HG02885 (cell line): ENCODE measurements at regions not wholly inside any gene's neighbourhood (a gene's known extent, or its start where the extent isn't known, plus 50 kb on each side); places are given as distances from the start of the nearest gene placed in this dataset.
A peak's percentile ranks its signal among the peaks of the same experiment; 100 is the strongest.
"Not testable (repeated sequence)": the region's sequence is repeated elsewhere in the genome, so short reads cannot be mapped to it uniquely, and the experiment has no call there.

Experiments
- ATAC-seq: cut with Tn5 transposase; IDR thresholded peaks from one replicate; pipeline ENCODE4 v1.9.1; 2021; ENCODE audit warnings: mild to moderate bottlenecking; ENCODE audit not compliant: unreplicated experiment, poor library complexity

- no peak for ATAC-seq
Measured at GRCh38 chr6:168194732-168195567, 115.9 kb upstream of the FRMD1 start.

- no peak for ATAC-seq
Measured at GRCh38 chr6:168193816-168194721, 115.1 kb upstream of the FRMD1 start.

GRCh38 chr6:168192901-168193815, 114.1 kb upstream of the FRMD1 start:
- ATAC-seq, result no peak

GRCh38 chr6:168192195-168192900, 113.3 kb upstream of the FRMD1 start:
- ATAC-seq, result no peak

GRCh38 chr6:168190646-168191443, 111.8 kb upstream of the FRMD1 start:
- ATAC-seq, result no peak

GRCh38 chr6:168190014-168190405, 111.0 kb upstream of the FRMD1 start:
- no peak for ATAC-seq

- no peak for ATAC-seq
Measured at GRCh38 chr6:168189200-168190013, 110.4 kb upstream of the FRMD1 start.

GRCh38 chr6:168188369-168189199, 109.6 kb upstream of the FRMD1 start:
- no peak for ATAC-seq

- ATAC-seq, result no peak
Measured at GRCh38 chr6:168186438-168186837, 107.4 kb upstream of the FRMD1 start.

- not testable (repeated sequence) for ATAC-seq
Measured at GRCh38 chr6:168186018-168186417, 107.0 kb upstream of the FRMD1 start.

- no peak for ATAC-seq
Measured at GRCh38 chr6:168184701-168185100, 105.7 kb upstream of the FRMD1 start.

GRCh38 chr6:168183613-168183970, 104.6 kb upstream of the FRMD1 start:
- no peak for ATAC-seq

- ATAC-seq, result no peak
Measured at GRCh38 chr6:168182908-168183612, 104.0 kb upstream of the FRMD1 start.

GRCh38 chr6:168182366-168182765, 103.4 kb upstream of the FRMD1 start:
- no peak for ATAC-seq

GRCh38 chr6:168181876-168182275, 102.9 kb upstream of the FRMD1 start:
- no peak for ATAC-seq

GRCh38 chr6:168181316-168181715, 102.3 kb upstream of the FRMD1 start:
- ATAC-seq, result no peak

GRCh38 chr6:168180548-168181011, 101.6 kb upstream of the FRMD1 start:
- peak; percentile 50 for ATAC-seq
